Endothelial cell of umbilical vein (primary cell): ENCODE measurements at regions not wholly inside any gene's neighbourhood (a gene's known extent, or its start where the extent isn't known, plus 50 kb on each side); places are given as distances from the start of the nearest gene placed in this dataset.

Source experiments
- BruUV-seq: library from RNA; stranded (reverse); fragments of 400-500 nt; replicated peaks from 2 replicates; lab custom pipeline; 2021; lab: Mats Ljungman, UMichigan
- CTCF ChIA-PET: fragments of 300-600, 350-600 bp; sonication (Branson Sonifier 250); formaldehyde crosslinking; loops from one replicate; lab custom pipeline; 2021; ENCODE audit warnings: antibody characterized with exemption, inconsistent platforms; lab: Charles Lee
- POLR2A ChIA-PET: fragments of 300-600, 350-600 bp; sonication (Branson Sonifier 250); formaldehyde crosslinking; loops from one replicate; lab custom pipeline; 2021; ENCODE audit warnings: antibody characterized with exemption, inconsistent platforms; lab: Charles Lee
- DNase-seq: peaks from one replicate; pipeline ENCODE4 v3.0.0-alpha.2; 2011; ENCODE audit warnings: low read depth, low spot score
- FAIRE-seq: peaks from 2 replicates; lab custom pipeline; 2011; peaks lifted over from hg19 to GRCh38; lab: Jason Lieb, UNC
- H2AFZ ChIP-seq: 2 replicates; pipeline ENCODE4 v1.6.0; 2012; ENCODE audit warnings: low read depth, low read length, control low read depth, inconsistent platforms
- H3K27ac ChIP-seq: 2 replicates; pipeline ENCODE4 v1.5.1; 2011; ENCODE audit warnings: low read depth, mild to moderate bottlenecking, control low read depth, low read length, moderate library complexity; ENCODE audit not compliant: insufficient read depth
- H3K27me3 ChIP-seq, 2 experiments: 2 replicates each; pipeline versions ENCODE4 v1.6.0 to v1.6.1; 2011; ENCODE audit warnings: low read length in 2 of 2, mixed read lengths in 1 of 2; ENCODE audit not compliant: control insufficient read depth in 2 of 2, insufficient read depth in 2 of 2
- H3K36me3 ChIP-seq, 2 experiments: 2 replicates in 1 of 2; 3 replicates in 1 of 2; pipeline ENCODE4 v1.5.1; 2011; ENCODE audit warnings: low read length in 2 of 2, mild to moderate bottlenecking in 1 of 2, moderate library complexity in 1 of 2; ENCODE audit not compliant: control insufficient read depth in 2 of 2, insufficient read depth in 2 of 2; ENCODE audit errors: extremely low read depth in 1 of 2
- H3K4me1 ChIP-seq: 3 replicates; pipeline ENCODE4 v1.5.1; 2011; ENCODE audit warnings: mild to moderate bottlenecking, low read length; ENCODE audit not compliant: control insufficient read depth, insufficient read depth; ENCODE audit errors: extremely low read depth
- H3K4me2 ChIP-seq: 2 replicates; pipeline ENCODE4 v1.6.1; 2011; ENCODE audit warnings: low read length, control low read depth, mixed read lengths; ENCODE audit not compliant: insufficient read depth
- H3K4me3 ChIP-seq, 3 experiments: fragments of 200-600 bp in 1 of 3; sonication (generic), shearing (Covaris generic) in 1 of 3; replicated peaks in 1 of 3; 2 replicates each; pipeline ENCODE4 v1.5.1; 2011 to 2016; ENCODE audit warnings: control low read depth in 3 of 3, low read length in 3 of 3, mild to moderate bottlenecking in 2 of 3, inconsistent platforms in 1 of 3, low read depth in 1 of 3, moderate library complexity in 1 of 3; ENCODE audit not compliant: insufficient read depth in 1 of 3
- H3K79me2 ChIP-seq: 2 replicates; pipeline ENCODE4 v1.6.0; 2012; ENCODE audit warnings: low read length, inconsistent platforms; ENCODE audit not compliant: control insufficient read depth, insufficient read depth
- H3K9ac ChIP-seq: replicated peaks from 2 replicates; pipeline ENCODE3; 2011; ENCODE audit warnings: low read length, control low read depth; ENCODE audit not compliant: insufficient read depth; ENCODE audit errors: extremely low read depth
- H3K9me1 ChIP-seq: replicated peaks from 3 replicates; pipeline ENCODE4 v1.6.0; 2011; ENCODE audit warnings: mild to moderate bottlenecking, low read length; ENCODE audit not compliant: control insufficient read depth, insufficient read depth; ENCODE audit errors: extremely low read depth
- H3K9me3 ChIP-seq: replicated peaks from 2 replicates; pipeline ENCODE4 v1.5.1; 2012; ENCODE audit warnings: low read length, inconsistent platforms; ENCODE audit not compliant: control insufficient read depth, insufficient read depth
- H4K20me1 ChIP-seq: replicated peaks from 2 replicates; pipeline ENCODE3; 2011; ENCODE audit warnings: mild to moderate bottlenecking, low read length; ENCODE audit not compliant: control insufficient read depth, insufficient read depth; ENCODE audit errors: extremely low read depth
- EZH2 ChIP-seq: IDR thresholded peaks from 2 replicates; pipeline ENCODE4 v1.6.1; 2012; ENCODE audit warnings: borderline replicate concordance, low read depth, mild to moderate bottlenecking, moderate library complexity, low read length, inconsistent platforms; ENCODE audit not compliant: severe bottlenecking
- FOS ChIP-seq: IDR thresholded peaks from 2 replicates; pipeline ENCODE4 v1.6.1; 2011; ENCODE audit warnings: mild to moderate bottlenecking, low read length, moderate library complexity, borderline replicate concordance; ENCODE audit not compliant: insufficient read depth
- GATA2 ChIP-seq: IDR thresholded peaks from 2 replicates; pipeline ENCODE4 v1.7.0; 2011; ENCODE audit warnings: low read depth, mild to moderate bottlenecking, moderate library complexity, mixed read lengths, low read length; ENCODE audit not compliant: insufficient read length, insufficient read depth
- JUN ChIP-seq: IDR thresholded peaks from 2 replicates; pipeline ENCODE4 v1.6.1; 2011; ENCODE audit warnings: borderline replicate concordance, low read depth; ENCODE audit not compliant: insufficient read length, insufficient read depth
- MYC ChIP-seq: IDR thresholded peaks from one replicate; pipeline ENCODE4 v1.6.1; 2011; ENCODE audit warnings: mild to moderate bottlenecking, low read depth, low read length
- POLR2A ChIP-seq: IDR thresholded peaks from 2 replicates; pipeline ENCODE4 v1.6.1; 2012; ENCODE audit warnings: low read depth, mild to moderate bottlenecking, control low read depth, low read length
- POLR2AphosphoS5 ChIP-seq: IDR thresholded peaks from 2 replicates; pipeline ENCODE4 v1.6.1; 2012; ENCODE audit warnings: low read depth, mild to moderate bottlenecking, control low read depth, low read length, moderate library complexity; ENCODE audit not compliant: insufficient read depth
- dilution Hi-C: fragments of 300-500 bp; cut with MboI; formaldehyde crosslinking; loops from one replicate; pipeline ENCODE4 v1.15.0; 2019; ENCODE audit warnings: low sequenced_read_pairs; ENCODE audit not compliant: extremely low pct_ligation_motif_present
- intact Hi-C: fragments of 100-400 bp; cut with micrococcal nuclease; formaldehyde crosslinking; loops from one replicate; pipeline ENCODE4 v1.10.0; 2022
- TF ChIP-seq, protein P1 (sequence below): IDR thresholded peaks from 2 replicates; pipeline ENCODE4 v1.6.1; 2011; ENCODE audit not compliant: insufficient read depth, insufficient read length
- TF ChIP-seq, protein P2 (sequence below), 2 donors: IDR thresholded peaks; 1 replicate in 1 of 2; 2 replicates in 1 of 2; pipeline ENCODE4 v1.5.1; 2011; ENCODE audit warnings: low read length in 2 of 2, mild to moderate bottlenecking in 2 of 2, moderate library complexity in 2 of 2, control low read depth in 1 of 2, inconsistent platforms in 1 of 2, low read depth in 1 of 2; ENCODE audit not compliant: insufficient read depth in 1 of 2; ENCODE audit errors: extremely low read depth in 1 of 2

GRCh38 chr4:153034681-153035080, 98.6 kb downstream of the FHDC1 start:
- Histone ChIP-seq H4K20me1 (no peaks in the 10 kb centered on the region), H3K9me3 (no peaks in the 10 kb centered on the region), H3K4me1 (no peaks in the 10 kb centered on the region), H3K9me1 (no peaks in the 10 kb centered on the region), H3K4me3 (no peak overlapping the region), H3K27me3 (peaks cover 2 to 3% of the 10 kb centered on the region in 2 experiments), H3K79me2 (no peaks in the 10 kb centered on the region), H3K4me2 (no peak overlapping the region), H3K36me3 (no peaks in the 10 kb centered on the region), H3K9ac (no peak overlapping the region), H3K27ac (no peak overlapping the region), H2AFZ (no peak overlapping the region)
- intact Hi-C loops (no loop called here), dilution Hi-C loops (no loop called here)
- BruUV-seq, result no TSS peak
- FAIRE-seq, result no peak
- ChIA-PET POLR2A (no interaction called here), CTCF (interaction anchor here (1.2 to 1.5 kb wide), 2 partner anchors 13 to 108 kb away, joined by 3 to 4 read pairs; no protein-coding TSS in a partner anchor)
- TF ChIP-seq GATA2 (no peak), POLR2AphosphoS5 (no peak), POLR2A (no peak), EZH2 (no peak), FOS (no peak), MYC (no peak), JUN (no peak)
- TF ChIP-seq, protein P1, sequence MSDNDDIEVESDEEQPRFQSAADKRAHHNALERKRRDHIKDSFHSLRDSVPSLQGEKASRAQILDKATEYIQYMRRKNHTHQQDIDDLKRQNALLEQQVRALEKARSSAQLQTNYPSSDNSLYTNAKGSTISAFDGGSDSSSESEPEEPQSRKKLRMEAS, result no peak
- TF ChIP-seq, protein P2, sequence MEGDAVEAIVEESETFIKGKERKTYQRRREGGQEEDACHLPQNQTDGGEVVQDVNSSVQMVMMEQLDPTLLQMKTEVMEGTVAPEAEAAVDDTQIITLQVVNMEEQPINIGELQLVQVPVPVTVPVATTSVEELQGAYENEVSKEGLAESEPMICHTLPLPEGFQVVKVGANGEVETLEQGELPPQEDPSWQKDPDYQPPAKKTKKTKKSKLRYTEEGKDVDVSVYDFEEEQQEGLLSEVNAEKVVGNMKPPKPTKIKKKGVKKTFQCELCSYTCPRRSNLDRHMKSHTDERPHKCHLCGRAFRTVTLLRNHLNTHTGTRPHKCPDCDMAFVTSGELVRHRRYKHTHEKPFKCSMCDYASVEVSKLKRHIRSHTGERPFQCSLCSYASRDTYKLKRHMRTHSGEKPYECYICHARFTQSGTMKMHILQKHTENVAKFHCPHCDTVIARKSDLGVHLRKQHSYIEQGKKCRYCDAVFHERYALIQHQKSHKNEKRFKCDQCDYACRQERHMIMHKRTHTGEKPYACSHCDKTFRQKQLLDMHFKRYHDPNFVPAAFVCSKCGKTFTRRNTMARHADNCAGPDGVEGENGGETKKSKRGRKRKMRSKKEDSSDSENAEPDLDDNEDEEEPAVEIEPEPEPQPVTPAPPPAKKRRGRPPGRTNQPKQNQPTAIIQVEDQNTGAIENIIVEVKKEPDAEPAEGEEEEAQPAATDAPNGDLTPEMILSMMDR (IDR thresholded peaks at IDR 0.05; ENCODE audit: extremely low read depth in 1 of 2, insufficient read depth in 1 of 2, low read depth in 1 of 2, low read length in 2 of 2), result no peak
- no peak for DNase-seq
